ENCODE measurements at regions not wholly inside any gene's neighbourhood (a gene's known extent, or its start where the extent isn't known, plus 50 kb on each side); places are given as distances from the start of the nearest gene placed in this dataset.

GRCh38 chr18:37986665-37987064 lies 421.1 kb upstream of the CELF4 start:
- TF ChIP-seq TAF1 (IDR thresholded peaks at IDR 0.05; ENCODE audit: borderline replicate concordance, insufficient read depth, low read length) (no peak), REST (IDR thresholded peaks at IDR 0.05; ENCODE audit: insufficient read depth in 1 of 2, low read depth in 2 of 2, low read length in 2 of 2) (no peak), POLR2AphosphoS5 (IDR thresholded peaks at IDR 0.05; ENCODE audit: low read depth, low read length) (no peak), FOXP2 (optimal IDR thresholded peaks at IDR 0.05; ENCODE audit: borderline replicate concordance, extremely low read depth, extremely low read length, insufficient read depth) (no peak), SIN3A (IDR thresholded peaks at IDR 0.05; ENCODE audit: borderline replicate concordance, insufficient read depth, low read length) (no peak)

- no peak for TF ChIP-seq FOXP2 (optimal IDR thresholded peaks at IDR 0.05; ENCODE audit: borderline replicate concordance, extremely low read depth, extremely low read length, insufficient read depth)
- no peak for TF ChIP-seq TAF1 (IDR thresholded peaks at IDR 0.05; ENCODE audit: borderline replicate concordance, insufficient read depth, low read length)
- TF ChIP-seq SIN3A (IDR thresholded peaks at IDR 0.05; ENCODE audit: borderline replicate concordance, insufficient read depth, low read length), result no peak
- TF ChIP-seq REST (IDR thresholded peaks at IDR 0.05; ENCODE audit: insufficient read depth in 1 of 2, low read depth in 2 of 2, low read length in 2 of 2), result no peak
- TF ChIP-seq POLR2AphosphoS5 (IDR thresholded peaks at IDR 0.05; ENCODE audit: low read depth, low read length), result no peak
These were observed 419.5 kb upstream of the CELF4 start for GRCh38 chr18:37985126-37985525.

DNA sequence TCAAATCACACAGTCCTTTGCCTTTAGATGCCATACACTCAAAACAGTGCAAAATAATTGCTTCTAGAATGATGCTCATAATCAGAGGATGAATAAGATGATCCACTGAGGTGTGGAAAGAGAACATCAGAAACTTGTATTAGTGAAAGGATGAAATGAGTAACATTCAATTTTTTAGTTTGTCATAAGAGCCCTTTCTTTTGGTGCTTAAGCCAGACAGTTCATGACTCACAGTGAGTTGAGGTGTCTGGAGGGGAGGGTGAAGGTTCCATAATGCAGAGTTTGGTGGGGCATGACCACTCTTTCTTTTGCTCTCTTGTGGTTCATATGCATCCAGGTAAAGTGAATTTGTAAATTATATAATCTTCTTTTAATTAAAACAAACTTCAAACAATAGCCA lies 415.0 kb upstream of the CELF4 start:
- TF ChIP-seq FOXP2 (optimal IDR thresholded peaks at IDR 0.05; ENCODE audit: borderline replicate concordance, extremely low read depth, extremely low read length, insufficient read depth), result no peak
- no peak for TF ChIP-seq POLR2AphosphoS5 (IDR thresholded peaks at IDR 0.05; ENCODE audit: low read depth, low read length)
- no peak for TF ChIP-seq TAF1 (IDR thresholded peaks at IDR 0.05; ENCODE audit: borderline replicate concordance, insufficient read depth, low read length)

GRCh38 chr18:37975446-37975845 lies 409.8 kb upstream of the CELF4 start:
- TF ChIP-seq POLR2AphosphoS5 (IDR thresholded peaks at IDR 0.05; ENCODE audit: low read depth, low read length), result no peak
- TF ChIP-seq TAF1 (IDR thresholded peaks at IDR 0.05; ENCODE audit: borderline replicate concordance, insufficient read depth, low read length), result no peak
- TF ChIP-seq REST (IDR thresholded peaks at IDR 0.05; ENCODE audit: insufficient read depth in 1 of 2, low read depth in 2 of 2, low read length in 2 of 2), result no peak
- no peak for TF ChIP-seq FOXP2 (optimal IDR thresholded peaks at IDR 0.05; ENCODE audit: borderline replicate concordance, extremely low read depth, extremely low read length, insufficient read depth)
- no peak for TF ChIP-seq SIN3A (IDR thresholded peaks at IDR 0.05; ENCODE audit: borderline replicate concordance, insufficient read depth, low read length)

- TF ChIP-seq TAF1 (IDR thresholded peaks at IDR 0.05; ENCODE audit: borderline replicate concordance, insufficient read depth, low read length) (no peak), POLR2AphosphoS5 (IDR thresholded peaks at IDR 0.05; ENCODE audit: low read depth, low read length) (no peak), REST (IDR thresholded peaks at IDR 0.05; ENCODE audit: insufficient read depth in 1 of 2, low read depth in 2 of 2, low read length in 2 of 2) (no peak), FOXP2 (optimal IDR thresholded peaks at IDR 0.05; ENCODE audit: borderline replicate concordance, extremely low read depth, extremely low read length, insufficient read depth) (no peak), SIN3A (IDR thresholded peaks at IDR 0.05; ENCODE audit: borderline replicate concordance, insufficient read depth, low read length) (no peak)
These were observed 401.7 kb upstream of the CELF4 start for GRCh38 chr18:37967261-37967660.

Measured in PFSK-1 (cell line).